Smooth muscle cell (in vitro differentiated cells): ENCODE measurements at regions not wholly inside any gene's neighbourhood (a gene's known extent, or its start where the extent isn't known, plus 50 kb on each side); places are given as distances from the start of the nearest gene placed in this dataset.

Experiments used
- DNase-seq: peaks from one replicate; lab custom pipeline; 2025; ENCODE audit not compliant: unreplicated experiment; lab: John Stamatoyannopoulos, UW
- H2AFZ ChIP-seq: fragments of 200-600 bp; sonication (generic); 2 replicates; pipeline ENCODE4 v1.6.0; 2016; ENCODE audit warnings: antibody characterized with exemption, low read depth, mild to moderate bottlenecking
- H3F3A ChIP-seq: fragments of 200-600 bp; sonication (generic); 2 replicates; pipeline ENCODE4 v1.6.0; 2017; ENCODE audit warnings: antibody characterized with exemption, low read depth
- H3K27ac ChIP-seq: fragments of 200-600 bp; sonication (generic); 2 replicates; pipeline ENCODE4 v1.5.1; 2016; ENCODE audit warnings: low read depth, mild to moderate bottlenecking
- H3K27me3 ChIP-seq: fragments of 200-600 bp; sonication (generic); 2 replicates; pipeline ENCODE4 v1.6.1; 2016; ENCODE audit warnings: low read depth, mild to moderate bottlenecking
- H3K36me3 ChIP-seq: fragments of 200-600 bp; sonication (generic); 2 replicates; pipeline ENCODE4 v1.5.1; 2016; ENCODE audit warnings: low read depth
- H3K4me1 ChIP-seq: fragments of 200-600 bp; sonication (generic); 2 replicates; pipeline ENCODE4 v1.5.1; 2016; ENCODE audit warnings: low read depth
- H3K4me2 ChIP-seq: fragments of 200-600 bp; sonication (generic); 2 replicates; pipeline ENCODE4 v1.6.0; 2016; ENCODE audit warnings: mild to moderate bottlenecking
- H3K4me3 ChIP-seq: fragments of 200-600 bp; sonication (generic); 2 replicates; pipeline ENCODE4 v1.5.1; 2016; ENCODE audit warnings: mild to moderate bottlenecking
- H3K79me2 ChIP-seq: fragments of 200-600 bp; sonication (generic); 2 replicates; pipeline ENCODE4 v1.6.0; 2016; ENCODE audit warnings: low read depth, mild to moderate bottlenecking
- H3K9ac ChIP-seq: fragments of 200-600 bp; sonication (generic); 2 replicates; pipeline ENCODE4 v1.6.0; 2016; ENCODE audit warnings: low read depth
- H3K9me3 ChIP-seq: fragments of 200-600 bp; sonication (generic); replicated peaks from 2 replicates; pipeline ENCODE4 v1.5.1; 2016; ENCODE audit warnings: low read depth
- H4K20me1 ChIP-seq: fragments of 200-600 bp; sonication (generic); 2 replicates; pipeline ENCODE4 v1.6.0; 2016; ENCODE audit warnings: low read depth
- WGBS: methylation state at CpG from one replicate; pipeline ENCODE4 v1.1.7; 2016; ENCODE audit warnings: low lambda C conversion rate; 5-methylcytosine and 5-hydroxymethylcytosine counted together
- TF ChIP-seq, protein P1 (sequence below): fragments of 200-600 bp; sonication (generic); IDR thresholded peaks from 2 replicates; pipeline ENCODE4 v1.5.1; 2017; ENCODE audit warnings: borderline replicate concordance, mild to moderate bottlenecking, antibody characterized with exemption; ENCODE audit not compliant: insufficient read depth, poor library complexity, severe bottlenecking

GRCh38 chr10:107552963-107553362, 388.5 kb upstream of the SORCS1 start:
- WGBS, result 83% methylated on average over 2 of the region's 2 CpGs
- no peaks in the 10 kb centered on the region for H3F3A ChIP-seq

GRCh38 chr10:107548301-107548700, 383.8 kb upstream of the SORCS1 start:
- no peaks in the 10 kb centered on the region for H3K27me3 ChIP-seq
- H3K36me3 ChIP-seq, result no peaks in the 10 kb centered on the region
- no peaks in the 10 kb centered on the region for H3K9me3 ChIP-seq
- no peak overlapping the region for H3K4me3 ChIP-seq
- no peaks in the 10 kb centered on the region for H3K79me2 ChIP-seq
- no peak overlapping the region for H3K4me2 ChIP-seq
- H3K9ac ChIP-seq, result no peak overlapping the region
- TF ChIP-seq, protein P1, sequence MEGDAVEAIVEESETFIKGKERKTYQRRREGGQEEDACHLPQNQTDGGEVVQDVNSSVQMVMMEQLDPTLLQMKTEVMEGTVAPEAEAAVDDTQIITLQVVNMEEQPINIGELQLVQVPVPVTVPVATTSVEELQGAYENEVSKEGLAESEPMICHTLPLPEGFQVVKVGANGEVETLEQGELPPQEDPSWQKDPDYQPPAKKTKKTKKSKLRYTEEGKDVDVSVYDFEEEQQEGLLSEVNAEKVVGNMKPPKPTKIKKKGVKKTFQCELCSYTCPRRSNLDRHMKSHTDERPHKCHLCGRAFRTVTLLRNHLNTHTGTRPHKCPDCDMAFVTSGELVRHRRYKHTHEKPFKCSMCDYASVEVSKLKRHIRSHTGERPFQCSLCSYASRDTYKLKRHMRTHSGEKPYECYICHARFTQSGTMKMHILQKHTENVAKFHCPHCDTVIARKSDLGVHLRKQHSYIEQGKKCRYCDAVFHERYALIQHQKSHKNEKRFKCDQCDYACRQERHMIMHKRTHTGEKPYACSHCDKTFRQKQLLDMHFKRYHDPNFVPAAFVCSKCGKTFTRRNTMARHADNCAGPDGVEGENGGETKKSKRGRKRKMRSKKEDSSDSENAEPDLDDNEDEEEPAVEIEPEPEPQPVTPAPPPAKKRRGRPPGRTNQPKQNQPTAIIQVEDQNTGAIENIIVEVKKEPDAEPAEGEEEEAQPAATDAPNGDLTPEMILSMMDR, result no peak
- H2AFZ ChIP-seq, result no peak overlapping the region
- H4K20me1 ChIP-seq, result no peaks in the 10 kb centered on the region
- H3F3A ChIP-seq, result no peaks in the 10 kb centered on the region
- H3K27ac ChIP-seq, result no peak overlapping the region
- peaks cover 6% of the 10 kb centered on the region for H3K4me1 ChIP-seq
- WGBS, result 52% methylated on average over 4 of the region's 4 CpGs
- DNase-seq, result no peak

More at GRCh38 chr10:107552963-107553362, 388.5 kb upstream of the SORCS1 start:
- Histone ChIP-seq H3K36me3 (no peaks in the 10 kb centered on the region), H4K20me1 (no peaks in the 10 kb centered on the region), H3K79me2 (no peaks in the 10 kb centered on the region), H3K9me3 (no peaks in the 10 kb centered on the region), H3K27ac (no peak overlapping the region), H3K9ac (no peak overlapping the region), H3K4me3 (no peak overlapping the region), H3K4me1 (peaks cover 5% of the 10 kb centered on the region), H3K27me3 (no peaks in the 10 kb centered on the region), H2AFZ (no peak overlapping the region), H3K4me2 (no peak overlapping the region)
- TF ChIP-seq, protein P1, result no peak
- no peak for DNase-seq

- 80% methylated on average over 5 of the region's 5 CpGs for WGBS
- Histone ChIP-seq H3K9me3 (no peaks in the 10 kb centered on the region), H3K27ac (no peak overlapping the region), H3K9ac (no peak overlapping the region), H3K79me2 (no peaks in the 10 kb centered on the region), H3K36me3 (no peaks in the 10 kb centered on the region), H3K27me3 (no peaks in the 10 kb centered on the region), H3F3A (no peaks in the 10 kb centered on the region), H2AFZ (no peak overlapping the region), H3K4me1 (peaks cover 6% of the 10 kb centered on the region), H4K20me1 (no peaks in the 10 kb centered on the region), H3K4me3 (no peak overlapping the region), H3K4me2 (no peak overlapping the region)
- no peak for DNase-seq
- TF ChIP-seq, protein P1, result no peak
Observed at GRCh38 chr10:107546986-107547385, 382.5 kb upstream of the SORCS1 start.

- H3K79me2 ChIP-seq, result no peaks in the 10 kb centered on the region
- no peak for DNase-seq
- TF ChIP-seq, protein P1, result no peak
- no peaks in the 10 kb centered on the region for H3K27me3 ChIP-seq
- no peaks in the 10 kb centered on the region for H3K36me3 ChIP-seq
- no peaks in the 10 kb centered on the region for H3K9me3 ChIP-seq
- H3K4me3 ChIP-seq, result no peak overlapping the region
- H3K27ac ChIP-seq, result peak overlapping the region; percentile 35
- peaks cover 6% of the 10 kb centered on the region for H3K4me1 ChIP-seq
- no peak overlapping the region for H2AFZ ChIP-seq
- H3F3A ChIP-seq, result no peaks in the 10 kb centered on the region
- no peaks in the 10 kb centered on the region for H4K20me1 ChIP-seq
- WGBS, result 27% methylated on average over 1 of the region's 1 CpG
- no peak overlapping the region for H3K9ac ChIP-seq
- H3K4me2 ChIP-seq, result no peak overlapping the region
Observed at GRCh38 chr10:107546284-107546683, 381.8 kb upstream of the SORCS1 start.
